ENCODE measurements at regions not wholly inside any gene's neighbourhood (a gene's known extent, or its start where the extent isn't known, plus 50 kb on each side); places are given as distances from the start of the nearest gene placed in this dataset.

DNA sequence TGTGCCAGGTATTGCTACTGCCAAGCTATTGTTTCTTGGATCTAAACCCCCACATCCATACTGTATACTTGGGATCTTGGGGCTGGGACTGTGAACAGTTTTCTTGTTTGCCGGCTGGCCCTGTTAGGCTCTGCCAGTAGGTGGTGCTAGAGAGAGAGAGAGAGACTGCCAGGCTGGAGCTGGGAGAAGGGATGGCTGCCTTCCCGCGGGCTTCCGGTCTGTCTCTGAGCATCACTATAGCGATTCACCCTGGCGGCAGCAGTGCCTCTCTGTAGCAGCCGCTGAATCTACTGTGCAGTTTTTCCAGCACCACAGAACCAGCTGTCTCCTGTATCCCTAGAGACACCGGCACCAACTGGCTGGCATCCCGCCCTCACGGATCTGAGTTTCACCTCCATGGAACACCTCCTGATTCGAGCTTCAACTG lies 201.2 kb downstream of the UTP18 start:
- TF ChIP-seq, protein P1, sequence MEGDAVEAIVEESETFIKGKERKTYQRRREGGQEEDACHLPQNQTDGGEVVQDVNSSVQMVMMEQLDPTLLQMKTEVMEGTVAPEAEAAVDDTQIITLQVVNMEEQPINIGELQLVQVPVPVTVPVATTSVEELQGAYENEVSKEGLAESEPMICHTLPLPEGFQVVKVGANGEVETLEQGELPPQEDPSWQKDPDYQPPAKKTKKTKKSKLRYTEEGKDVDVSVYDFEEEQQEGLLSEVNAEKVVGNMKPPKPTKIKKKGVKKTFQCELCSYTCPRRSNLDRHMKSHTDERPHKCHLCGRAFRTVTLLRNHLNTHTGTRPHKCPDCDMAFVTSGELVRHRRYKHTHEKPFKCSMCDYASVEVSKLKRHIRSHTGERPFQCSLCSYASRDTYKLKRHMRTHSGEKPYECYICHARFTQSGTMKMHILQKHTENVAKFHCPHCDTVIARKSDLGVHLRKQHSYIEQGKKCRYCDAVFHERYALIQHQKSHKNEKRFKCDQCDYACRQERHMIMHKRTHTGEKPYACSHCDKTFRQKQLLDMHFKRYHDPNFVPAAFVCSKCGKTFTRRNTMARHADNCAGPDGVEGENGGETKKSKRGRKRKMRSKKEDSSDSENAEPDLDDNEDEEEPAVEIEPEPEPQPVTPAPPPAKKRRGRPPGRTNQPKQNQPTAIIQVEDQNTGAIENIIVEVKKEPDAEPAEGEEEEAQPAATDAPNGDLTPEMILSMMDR (conservative IDR thresholded peaks at IDR 0.05; ENCODE audit: low read depth in 2 of 2): peak; percentile 90 to 91
- TF ChIP-seq, protein P2, sequence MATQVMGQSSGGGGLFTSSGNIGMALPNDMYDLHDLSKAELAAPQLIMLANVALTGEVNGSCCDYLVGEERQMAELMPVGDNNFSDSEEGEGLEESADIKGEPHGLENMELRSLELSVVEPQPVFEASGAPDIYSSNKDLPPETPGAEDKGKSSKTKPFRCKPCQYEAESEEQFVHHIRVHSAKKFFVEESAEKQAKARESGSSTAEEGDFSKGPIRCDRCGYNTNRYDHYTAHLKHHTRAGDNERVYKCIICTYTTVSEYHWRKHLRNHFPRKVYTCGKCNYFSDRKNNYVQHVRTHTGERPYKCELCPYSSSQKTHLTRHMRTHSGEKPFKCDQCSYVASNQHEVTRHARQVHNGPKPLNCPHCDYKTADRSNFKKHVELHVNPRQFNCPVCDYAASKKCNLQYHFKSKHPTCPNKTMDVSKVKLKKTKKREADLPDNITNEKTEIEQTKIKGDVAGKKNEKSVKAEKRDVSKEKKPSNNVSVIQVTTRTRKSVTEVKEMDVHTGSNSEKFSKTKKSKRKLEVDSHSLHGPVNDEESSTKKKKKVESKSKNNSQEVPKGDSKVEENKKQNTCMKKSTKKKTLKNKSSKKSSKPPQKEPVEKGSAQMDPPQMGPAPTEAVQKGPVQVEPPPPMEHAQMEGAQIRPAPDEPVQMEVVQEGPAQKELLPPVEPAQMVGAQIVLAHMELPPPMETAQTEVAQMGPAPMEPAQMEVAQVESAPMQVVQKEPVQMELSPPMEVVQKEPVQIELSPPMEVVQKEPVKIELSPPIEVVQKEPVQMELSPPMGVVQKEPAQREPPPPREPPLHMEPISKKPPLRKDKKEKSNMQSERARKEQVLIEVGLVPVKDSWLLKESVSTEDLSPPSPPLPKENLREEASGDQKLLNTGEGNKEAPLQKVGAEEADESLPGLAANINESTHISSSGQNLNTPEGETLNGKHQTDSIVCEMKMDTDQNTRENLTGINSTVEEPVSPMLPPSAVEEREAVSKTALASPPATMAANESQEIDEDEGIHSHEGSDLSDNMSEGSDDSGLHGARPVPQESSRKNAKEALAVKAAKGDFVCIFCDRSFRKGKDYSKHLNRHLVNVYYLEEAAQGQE (IDR thresholded peaks at IDR 0.05; ENCODE audit: unreplicated experiment): no peak
- no peak for TF ChIP-seq POLR2AphosphoS5 (IDR thresholded peaks at IDR 0.05; ENCODE audit: low read depth)
- TF ChIP-seq EZH2phosphoT487 (IDR thresholded peaks at IDR 0.05; ENCODE audit: unreplicated experiment): no peak
- TF ChIP-seq CREB1 (CRISPR knock-in tag; IDR thresholded peaks at IDR 0.05; ENCODE audit: low read depth): no peak
- no peak for TF ChIP-seq ZNF114 (CRISPR knock-in tag; IDR thresholded peaks at IDR 0.05)
- TF ChIP-seq, protein P3, sequence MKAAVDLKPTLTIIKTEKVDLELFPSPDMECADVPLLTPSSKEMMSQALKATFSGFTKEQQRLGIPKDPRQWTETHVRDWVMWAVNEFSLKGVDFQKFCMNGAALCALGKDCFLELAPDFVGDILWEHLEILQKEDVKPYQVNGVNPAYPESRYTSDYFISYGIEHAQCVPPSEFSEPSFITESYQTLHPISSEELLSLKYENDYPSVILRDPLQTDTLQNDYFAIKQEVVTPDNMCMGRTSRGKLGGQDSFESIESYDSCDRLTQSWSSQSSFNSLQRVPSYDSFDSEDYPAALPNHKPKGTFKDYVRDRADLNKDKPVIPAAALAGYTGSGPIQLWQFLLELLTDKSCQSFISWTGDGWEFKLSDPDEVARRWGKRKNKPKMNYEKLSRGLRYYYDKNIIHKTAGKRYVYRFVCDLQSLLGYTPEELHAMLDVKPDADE (IDR thresholded peaks at IDR 0.05): no peak
- no peak for TF ChIP-seq STAT1 (IDR thresholded peaks at IDR 0.05; ENCODE audit: unreplicated experiment)
- TF ChIP-seq JUNB (IDR thresholded peaks at IDR 0.05; ENCODE audit: unreplicated experiment): no peak
- no peak for TF ChIP-seq EZH2 (IDR thresholded peaks at IDR 0.05; ENCODE audit: low read depth, unreplicated experiment)
- no peak for TF ChIP-seq ZNF331 (CRISPR knock-in tag; IDR thresholded peaks at IDR 0.05; ENCODE audit: low read depth)
